Heart right ventricle (tissue), 16 donors: ENCODE measurements at regions not wholly inside any gene's neighbourhood (a gene's known extent, or its start where the extent isn't known, plus 50 kb on each side); places are given as distances from the start of the nearest gene placed in this dataset.

Experiments used
- ATAC-seq, 8 donors: fragments of 200-7000 bp; cut with Tn5 transposase; one replicate each; pipeline ENCODE4 v1.9.1; 2020; ENCODE audit warnings: mild to moderate bottlenecking in 8 of 8, moderate library complexity in 8 of 8, moderate number of reproducible peaks in 1 of 8
- DNase-seq, 2 donors: peaks; one replicate each; pipeline ENCODE4 v3.0.0-alpha.2; 2020
- H3K27ac ChIP-seq, 10 donors: fragments of 200-600 bp; sonication (generic) in 2 of 10; one replicate each; pipeline versions ENCODE4 v1.5.0 to v1.8.0; 2020 to 2022; ENCODE audit warnings: mild to moderate bottlenecking in 3 of 10
- H3K27me3 ChIP-seq, 7 donors: fragments of 200-600 bp; one replicate each; pipeline ENCODE4 v1.8.0; 2021 to 2022; ENCODE audit warnings: mild to moderate bottlenecking in 2 of 7
- H3K36me3 ChIP-seq, 9 donors: fragments of 200-600 bp; sonication (generic) in 1 of 9; one replicate each; pipeline versions ENCODE4 v1.5.0 to v1.8.0; 2020 to 2022; ENCODE audit warnings: mild to moderate bottlenecking in 2 of 9
- H3K4me1 ChIP-seq, 9 donors: fragments of 200-600 bp; sonication (generic) in 1 of 9; one replicate each; pipeline versions ENCODE4 v1.5.0 to v1.8.0; 2020 to 2022; ENCODE audit warnings: mild to moderate bottlenecking in 4 of 9
- H3K4me3 ChIP-seq, 10 donors: fragments of 200-600 bp; sonication (generic) in 2 of 10; one replicate each; pipeline versions ENCODE4 v1.5.0 to v1.8.0; 2020 to 2022; ENCODE audit warnings: mild to moderate bottlenecking in 7 of 10, moderate library complexity in 2 of 10
- H3K9me3 ChIP-seq, 11 donors: fragments of 200-600 bp in 10 of 11; sonication (generic) in 2 of 11; one replicate each; pipeline versions ENCODE4 v1.5.0 to v1.8.0; 2013 to 2022; ENCODE audit warnings: mild to moderate bottlenecking in 2 of 11, control low read depth in 1 of 11, moderate library complexity in 1 of 11
- CTCF ChIP-seq, 9 donors: fragments of 200-600 bp; sonication (generic) in 2 of 9; IDR thresholded peaks; one replicate each; pipeline versions ENCODE4 v1.5.0 to v1.8.0; 2021 to 2022; ENCODE audit warnings: antibody characterized with exemption in 9 of 9, mild to moderate bottlenecking in 5 of 9, moderate library complexity in 1 of 9
- WGBS, 2 donors: extraction: QIAGEN DNeasy Blood & Tissue Kit; methylation state at CpG; one replicate each; pipeline ENCODE4 v1.1.7; 2013; ENCODE audit warnings: inconsistent platforms in 1 of 2; 5-methylcytosine and 5-hydroxymethylcytosine counted together
- intact Hi-C, 10 donors: fragments of 100-400 bp; cut with DNase I; formaldehyde crosslinking; loops; one replicate each; pipeline versions ENCODE4 v1.11.1 to v1.14.2; 2022
- donor health status: Arrhythmogenic right ventricular cardiomyopathy.
- donor health status: ischemic (EF 13 %, LVEDD 7.1; RV severe dilation, severe dysfunction).
- donor health status: healthy with polysubstance abuse.
- donor health status: DM: no; HTN: yes; CAD: no.
- donor health status: DM: no; HTN: no; CAD: no.
- donor health status: ischemic (EF 25% LVEDD 6.9; RV normal size, moderate dysfunction).
- donor health status: ischemic (EF 25% LVEDD 5.7; RV mildly dilated, moderate dysfunction).
- donor health status: healthy.
- donor health status: DM: yes; HTN: yes; CAD: no.
- donor health status: Ischemic cardiomyopathy.
- donor health status: ischemic (EF 35%, LVEDD 5.7; RV mildly dilated, moderate dysfunction).
- donor health status: nonischemic (EF 11% LVEDD 7.7; RV severe dilation, severe dysfunction).
- donor health status: DM: yes; HTN: yes; CAD: no.
- donor health status: PGD.
- donor health status: ischemic (EF 29% LVEDD 5.4; RV normal size, mild dysfunction).
- donor health status: nonischemic (EF 23%, LVEDD 6.1; RV moderate dilation, normal function).

GRCh38 chr1:103959565-103959964 lies 209.9 kb downstream of the AMY1C start:
- Histone ChIP-seq H3K36me3 (no peaks in the 10 kb centered on the region), H3K27ac (no peak overlapping the region), H3K27me3 (no peaks in the 10 kb centered on the region), H3K4me1 (no peaks in the 10 kb centered on the region), H3K4me3 (no peak overlapping the region), H3K9me3 (peaks cover 0 to 35% (median 0%) of the 10 kb centered on the region in 11 donors)
- 71 to 77% methylated on average over 4 of the region's 4 CpGs for WGBS, 2 donors
- TF ChIP-seq CTCF (IDR thresholded peaks at IDR 0.05), result no peak
- DNase-seq (no peak), ATAC-seq (no peak)
- intact Hi-C loops, result no loop called here

- no peak overlapping the region for H3K27ac ChIP-seq
- H3K4me1 ChIP-seq, result no peaks in the 10 kb centered on the region
- WGBS, 2 donors, result 71 to 84% methylated on average over 3 of the region's 3 CpGs
- no peak overlapping the region for H3K4me3 ChIP-seq
- peaks cover 0 to 35% (median 0%) of the 10 kb centered on the region in 11 donors for H3K9me3 ChIP-seq
- H3K36me3 ChIP-seq, result no peaks in the 10 kb centered on the region
- intact Hi-C loops, result no loop called here
- no peak for TF ChIP-seq CTCF (IDR thresholded peaks at IDR 0.05)
- ATAC-seq (no peak), DNase-seq (no peak)
- no peaks in the 10 kb centered on the region for H3K27me3 ChIP-seq
Observed at GRCh38 chr1:103960045-103960444, 210.3 kb downstream of the AMY1C start.

- Histone ChIP-seq H3K4me3 (no peak overlapping the region), H3K9me3 (peaks cover 0 to 35% (median 0%) of the 10 kb centered on the region in 11 donors), H3K27ac (no peak overlapping the region), H3K4me1 (no peaks in the 10 kb centered on the region), H3K27me3 (no peaks in the 10 kb centered on the region), H3K36me3 (no peaks in the 10 kb centered on the region)
- no peak for TF ChIP-seq CTCF (IDR thresholded peaks at IDR 0.05)
- no peak for DNase-seq
- WGBS, 2 donors, result 76 to 79% methylated on average over 6 of the region's 6 CpGs
- intact Hi-C loops, result no loop called here
- no peak for ATAC-seq
Observed at GRCh38 chr1:103960710-103961109, 211.0 kb downstream of the AMY1C start.

GRCh38 chr1:103986792-103987191 lies 237.1 kb downstream of the AMY1C start:
- Histone ChIP-seq H3K36me3 (no peaks in the 10 kb centered on the region), H3K27me3 (no peaks in the 10 kb centered on the region), H3K4me3 (no peak overlapping the region), H3K4me1 (no peaks in the 10 kb centered on the region), H3K27ac (no peak overlapping the region), H3K9me3 (no peaks in the 10 kb centered on the region)
- intact Hi-C loops, result no loop called here
- 82 to 88% methylated on average over 3 of the region's 3 CpGs for WGBS, 2 donors
- no peak for TF ChIP-seq CTCF (IDR thresholded peaks at IDR 0.05)
- ATAC-seq (no peak), DNase-seq (no peak)

GRCh38 chr1:103997631-103998030 lies 247.9 kb downstream of the AMY1C start:
- peaks cover 0 to 4% (median 0%) of the 10 kb centered on the region in 11 donors for H3K9me3 ChIP-seq
- no peak overlapping the region for H3K27ac ChIP-seq
- no peak for TF ChIP-seq CTCF (IDR thresholded peaks at IDR 0.05)
- ATAC-seq, result no peak
- WGBS, 2 donors, result 36 to 47% methylated on average over 3 of the region's 3 CpGs
- H3K36me3 ChIP-seq, result no peaks in the 10 kb centered on the region
- no peak for DNase-seq
- H3K4me3 ChIP-seq, result no peak overlapping the region
- H3K27me3 ChIP-seq, result no peaks in the 10 kb centered on the region
- intact Hi-C loops, result no loop called here
- H3K4me1 ChIP-seq, result no peaks in the 10 kb centered on the region
